ENCODE measurements at regions not wholly inside any gene's neighbourhood (a gene's known extent, or its start where the extent isn't known, plus 50 kb on each side); places are given as distances from the start of the nearest gene placed in this dataset.

- H3K79me2 ChIP-seq (ENCODE audit: insufficient read depth, low read length): no peaks in the 10 kb centered on the region
- H3K4me3 Mint-ChIP-seq: no peak overlapping the region
- TF ChIP-seq, protein P1, sequence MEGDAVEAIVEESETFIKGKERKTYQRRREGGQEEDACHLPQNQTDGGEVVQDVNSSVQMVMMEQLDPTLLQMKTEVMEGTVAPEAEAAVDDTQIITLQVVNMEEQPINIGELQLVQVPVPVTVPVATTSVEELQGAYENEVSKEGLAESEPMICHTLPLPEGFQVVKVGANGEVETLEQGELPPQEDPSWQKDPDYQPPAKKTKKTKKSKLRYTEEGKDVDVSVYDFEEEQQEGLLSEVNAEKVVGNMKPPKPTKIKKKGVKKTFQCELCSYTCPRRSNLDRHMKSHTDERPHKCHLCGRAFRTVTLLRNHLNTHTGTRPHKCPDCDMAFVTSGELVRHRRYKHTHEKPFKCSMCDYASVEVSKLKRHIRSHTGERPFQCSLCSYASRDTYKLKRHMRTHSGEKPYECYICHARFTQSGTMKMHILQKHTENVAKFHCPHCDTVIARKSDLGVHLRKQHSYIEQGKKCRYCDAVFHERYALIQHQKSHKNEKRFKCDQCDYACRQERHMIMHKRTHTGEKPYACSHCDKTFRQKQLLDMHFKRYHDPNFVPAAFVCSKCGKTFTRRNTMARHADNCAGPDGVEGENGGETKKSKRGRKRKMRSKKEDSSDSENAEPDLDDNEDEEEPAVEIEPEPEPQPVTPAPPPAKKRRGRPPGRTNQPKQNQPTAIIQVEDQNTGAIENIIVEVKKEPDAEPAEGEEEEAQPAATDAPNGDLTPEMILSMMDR (IDR thresholded peaks at IDR 0.05): no peak
- peaks cover 0 to 4% (median 0%) of the 10 kb centered on the region in 7 donors for H3K9me3 Mint-ChIP-seq
- peaks cover 0 to 5% (median 0%) of the 10 kb centered on the region in 3 donors for H3K27me3 Mint-ChIP-seq (ENCODE audit: low read depth in 3 of 3)
- intact Hi-C loops (cut with micrococcal nuclease): no loop called here
- no peaks in the 10 kb centered on the region for H4K20me1 ChIP-seq (ENCODE audit: insufficient read depth, low read length)
- DNase-seq: no peak
- H3K9ac ChIP-seq (ENCODE audit: insufficient read depth, low read length, poor library complexity, severe bottlenecking): no peak overlapping the region
- no peaks in the 10 kb centered on the region for H3K9me3 ChIP-seq (replicated peaks in 1 of 2; ENCODE audit: control insufficient read depth in 1 of 2, insufficient read depth in 1 of 2, low read length in 2 of 2)
- peaks cover 24% of the 10 kb centered on the region for H3K4me1 Mint-ChIP-seq
- H3K27ac Mint-ChIP-seq: no peak overlapping the region
- no peaks in the 10 kb centered on the region for H3K36me3 Mint-ChIP-seq
- no peaks in the 10 kb centered on the region for H3K36me3 ChIP-seq (replicated peaks in 1 of 2; ENCODE audit: control insufficient read depth in 1 of 2, insufficient read depth in 2 of 2, low read length in 2 of 2)
- no peak overlapping the region for H3K4me2 ChIP-seq (replicated peaks; ENCODE audit: extremely low read depth, low read length, poor library complexity, severe bottlenecking)
- no peak overlapping the region for H3K4me3 ChIP-seq (replicated peaks in 1 of 3; ENCODE audit: low read depth in 2 of 3, low read length in 3 of 3)
- no peak overlapping the region for H2AFZ ChIP-seq (ENCODE audit: insufficient read depth, low read depth, low read length, poor library complexity, severe bottlenecking)
- H3K27ac ChIP-seq (ENCODE audit: low read depth in 1 of 2, low read length in 2 of 2): no peak overlapping the region
- H3K27me3 ChIP-seq (ENCODE audit: control insufficient read depth in 2 of 2, insufficient read depth in 2 of 2, low read length in 2 of 2): no peaks in the 10 kb centered on the region
- peaks cover 18 to 19% of the 10 kb centered on the region in 2 donors for H3K4me1 ChIP-seq (ENCODE audit: control insufficient read depth in 1 of 2, insufficient read depth in 2 of 2, low read length in 2 of 2)
Measured at GRCh38 chr21:15256996-15257395, 192.2 kb upstream of the NRIP1 start.

- H3K27ac Mint-ChIP-seq: no peak overlapping the region
- peaks cover 0 to 4% (median 0%) of the 10 kb centered on the region in 7 donors for H3K9me3 Mint-ChIP-seq
- no peak overlapping the region for H3K4me2 ChIP-seq (replicated peaks; ENCODE audit: extremely low read depth, low read length, poor library complexity, severe bottlenecking)
- no peaks in the 10 kb centered on the region for H3K27me3 ChIP-seq (ENCODE audit: control insufficient read depth in 2 of 2, insufficient read depth in 2 of 2, low read length in 2 of 2)
- H3K4me3 Mint-ChIP-seq: no peak overlapping the region
- no peak overlapping the region for H3K4me3 ChIP-seq (replicated peaks in 1 of 3; ENCODE audit: low read depth in 2 of 3, low read length in 3 of 3)
- H3K4me1 Mint-ChIP-seq: peaks cover 18% of the 10 kb centered on the region
- no peaks in the 10 kb centered on the region for H3K36me3 ChIP-seq (replicated peaks in 1 of 2; ENCODE audit: control insufficient read depth in 1 of 2, insufficient read depth in 2 of 2, low read length in 2 of 2)
- H3K9ac ChIP-seq (ENCODE audit: insufficient read depth, low read length, poor library complexity, severe bottlenecking): no peak overlapping the region
- H3K36me3 Mint-ChIP-seq: no peaks in the 10 kb centered on the region
- TF ChIP-seq, protein P1 (IDR thresholded peaks at IDR 0.05): no peak
- H4K20me1 ChIP-seq (ENCODE audit: insufficient read depth, low read length): no peaks in the 10 kb centered on the region
- no peak overlapping the region for H3K27ac ChIP-seq (ENCODE audit: low read depth in 1 of 2, low read length in 2 of 2)
- DNase-seq: no peak
- peaks cover 0 to 5% (median 0%) of the 10 kb centered on the region in 3 donors for H3K27me3 Mint-ChIP-seq (ENCODE audit: low read depth in 3 of 3)
- H3K4me1 ChIP-seq (ENCODE audit: control insufficient read depth in 1 of 2, insufficient read depth in 2 of 2, low read length in 2 of 2): peaks cover 12% of the 10 kb centered on the region in 2 donors
- H3K9me3 ChIP-seq (replicated peaks in 1 of 2; ENCODE audit: control insufficient read depth in 1 of 2, insufficient read depth in 1 of 2, low read length in 2 of 2): no peaks in the 10 kb centered on the region
- no peak overlapping the region for H2AFZ ChIP-seq (ENCODE audit: insufficient read depth, low read depth, low read length, poor library complexity, severe bottlenecking)
- no peaks in the 10 kb centered on the region for H3K79me2 ChIP-seq (ENCODE audit: insufficient read depth, low read length)
- intact Hi-C loops (cut with micrococcal nuclease): no loop called here
- 92% methylated on average over 2 of the region's 4 CpGs for WGBS (ENCODE audit: insufficient coverage)
Measured at GRCh38 chr21:15257646-15258045, 192.8 kb upstream of the NRIP1 start.

Measured in CD14-positive monocyte (primary cell).